ENCODE measurements at regions not wholly inside any gene's neighbourhood (a gene's known extent, or its start where the extent isn't known, plus 50 kb on each side); places are given as distances from the start of the nearest gene placed in this dataset.

GRCh38 chr21:18151046-18151445 is 93.6 kb upstream of the CHODL start:
- no peak for DNase-seq (ENCODE audit: low read depth in 2 of 2)
- H3K4me3 ChIP-seq (replicated peaks in 1 of 2; ENCODE audit: low read depth in 2 of 2, low read length in 2 of 2): no peak overlapping the region
- TF ChIP-seq, protein P1, sequence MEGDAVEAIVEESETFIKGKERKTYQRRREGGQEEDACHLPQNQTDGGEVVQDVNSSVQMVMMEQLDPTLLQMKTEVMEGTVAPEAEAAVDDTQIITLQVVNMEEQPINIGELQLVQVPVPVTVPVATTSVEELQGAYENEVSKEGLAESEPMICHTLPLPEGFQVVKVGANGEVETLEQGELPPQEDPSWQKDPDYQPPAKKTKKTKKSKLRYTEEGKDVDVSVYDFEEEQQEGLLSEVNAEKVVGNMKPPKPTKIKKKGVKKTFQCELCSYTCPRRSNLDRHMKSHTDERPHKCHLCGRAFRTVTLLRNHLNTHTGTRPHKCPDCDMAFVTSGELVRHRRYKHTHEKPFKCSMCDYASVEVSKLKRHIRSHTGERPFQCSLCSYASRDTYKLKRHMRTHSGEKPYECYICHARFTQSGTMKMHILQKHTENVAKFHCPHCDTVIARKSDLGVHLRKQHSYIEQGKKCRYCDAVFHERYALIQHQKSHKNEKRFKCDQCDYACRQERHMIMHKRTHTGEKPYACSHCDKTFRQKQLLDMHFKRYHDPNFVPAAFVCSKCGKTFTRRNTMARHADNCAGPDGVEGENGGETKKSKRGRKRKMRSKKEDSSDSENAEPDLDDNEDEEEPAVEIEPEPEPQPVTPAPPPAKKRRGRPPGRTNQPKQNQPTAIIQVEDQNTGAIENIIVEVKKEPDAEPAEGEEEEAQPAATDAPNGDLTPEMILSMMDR (IDR thresholded peaks at IDR 0.05; ENCODE audit: low read depth, low read length): no peak

DNA sequence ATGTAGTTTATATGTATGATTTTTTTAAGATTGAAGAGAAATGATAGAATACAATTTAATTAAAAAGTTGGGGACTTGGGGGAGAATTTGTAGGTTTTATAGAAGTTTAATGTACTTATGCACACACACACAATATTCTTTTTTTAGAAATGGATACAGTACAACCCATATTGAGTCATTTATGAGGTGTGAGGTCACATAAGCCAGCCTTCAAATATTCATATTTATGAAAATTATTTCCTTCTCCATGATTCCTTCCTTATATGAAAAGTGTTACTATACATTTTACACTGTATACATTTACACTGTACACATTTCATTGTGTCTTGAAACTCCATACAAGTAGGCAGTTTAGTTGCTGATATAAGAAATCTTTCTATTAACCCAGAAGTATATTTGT is 96.2 kb upstream of the CHODL start:
- no peak overlapping the region for H3K4me3 ChIP-seq (replicated peaks in 1 of 2; ENCODE audit: low read depth in 2 of 2, low read length in 2 of 2)
- TF ChIP-seq, protein P1 (IDR thresholded peaks at IDR 0.05; ENCODE audit: low read depth, low read length): no peak
- DNase-seq (ENCODE audit: low read depth in 2 of 2): no peak

DNA sequence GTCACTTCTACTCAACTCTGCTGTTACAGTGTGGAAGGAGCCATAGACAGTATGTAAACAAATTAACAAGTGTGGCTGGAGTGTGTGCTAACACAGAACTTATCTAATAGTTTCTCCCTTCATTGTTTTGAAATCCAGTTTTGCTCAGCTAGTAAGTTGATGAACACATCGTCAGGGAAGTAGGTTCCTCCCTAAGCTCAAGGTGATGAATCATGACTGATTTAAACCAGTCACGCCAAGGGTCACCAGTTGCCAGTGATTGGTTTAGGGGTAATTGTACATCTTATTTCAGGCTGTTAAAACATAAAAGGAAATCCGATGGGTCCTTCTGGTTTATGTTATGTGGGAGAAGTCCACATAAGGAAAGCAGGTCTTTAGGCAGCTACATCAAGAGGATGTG is 97.0 kb upstream of the CHODL start:
- TF ChIP-seq, protein P1 (IDR thresholded peaks at IDR 0.05; ENCODE audit: low read depth, low read length): no peak
- no peak overlapping the region for H3K4me3 ChIP-seq (replicated peaks in 1 of 2; ENCODE audit: low read depth in 2 of 2, low read length in 2 of 2)
- DNase-seq (ENCODE audit: low read depth in 2 of 2): peak in 1 of 2 donors; percentile 5

DNA sequence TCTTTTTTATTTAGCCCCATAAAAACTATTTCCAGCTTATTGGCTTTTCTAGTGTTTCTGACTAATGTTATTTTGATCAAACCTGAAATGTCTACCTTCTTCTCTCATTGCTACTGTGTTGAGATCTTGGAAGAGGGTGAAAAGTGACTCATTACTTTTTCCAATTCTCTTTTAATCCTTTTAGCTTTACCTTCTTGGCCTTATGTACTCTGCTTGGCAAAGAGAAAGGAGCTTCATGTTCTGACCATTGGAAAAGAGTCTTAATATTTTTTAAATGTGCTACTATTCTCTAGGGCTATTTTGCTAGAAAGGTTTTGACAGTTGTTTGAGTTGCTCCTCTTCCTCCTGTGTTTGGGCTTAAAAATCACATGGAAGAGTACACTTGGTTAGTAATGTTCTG is 97.8 kb upstream of the CHODL start:
- no peak overlapping the region for H3K4me3 ChIP-seq (replicated peaks in 1 of 2; ENCODE audit: low read depth in 2 of 2, low read length in 2 of 2)
- no peak for DNase-seq (ENCODE audit: low read depth in 2 of 2)
- TF ChIP-seq, protein P1 (IDR thresholded peaks at IDR 0.05; ENCODE audit: low read depth, low read length): no peak

DNA sequence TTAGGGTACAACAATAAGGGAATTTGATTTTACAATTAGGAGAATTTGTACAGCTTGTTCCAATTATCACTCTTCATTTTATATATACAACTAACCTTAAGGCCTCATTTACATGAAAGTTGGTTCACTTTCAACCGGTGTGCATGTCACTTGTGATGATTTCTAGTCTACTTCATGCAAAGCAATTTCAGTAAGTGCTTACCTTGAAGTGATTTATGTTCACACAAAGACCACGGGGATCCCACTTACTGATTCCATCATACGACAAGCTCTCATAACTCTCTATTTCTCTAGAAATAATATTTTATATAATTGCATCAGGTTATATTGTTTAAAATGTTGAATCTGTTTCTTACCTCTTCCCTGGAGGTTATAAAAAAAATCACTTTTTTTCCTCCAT is 100.3 kb upstream of the CHODL start:
- TF ChIP-seq, protein P1 (IDR thresholded peaks at IDR 0.05; ENCODE audit: low read depth, low read length): no peak
- DNase-seq (ENCODE audit: low read depth in 2 of 2): no peak
- no peak overlapping the region for H3K4me3 ChIP-seq (replicated peaks in 1 of 2; ENCODE audit: low read depth in 2 of 2, low read length in 2 of 2)

DNA sequence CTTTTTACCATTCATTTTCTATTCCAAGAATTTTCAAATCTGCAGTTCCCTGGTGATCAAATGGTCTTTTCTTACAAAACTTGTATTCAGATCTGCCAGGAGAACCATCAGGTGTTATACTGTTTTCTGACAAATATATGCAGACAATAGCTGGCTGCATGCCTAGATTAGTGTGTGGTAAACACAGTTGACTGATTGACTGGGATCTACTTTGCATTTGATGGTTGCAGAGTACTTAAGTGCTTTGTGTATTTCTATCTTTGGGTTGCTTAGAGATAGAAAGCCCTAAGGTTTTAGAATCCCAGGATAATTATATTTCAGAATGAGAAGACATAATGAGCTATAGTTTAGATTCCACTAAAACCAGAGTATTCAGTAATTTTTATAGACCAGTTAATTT is 102.0 kb upstream of the CHODL start:
- TF ChIP-seq, protein P1 (IDR thresholded peaks at IDR 0.05; ENCODE audit: low read depth, low read length): no peak
- no peak overlapping the region for H3K4me3 ChIP-seq (replicated peaks in 1 of 2; ENCODE audit: low read depth in 2 of 2, low read length in 2 of 2)
- DNase-seq (ENCODE audit: low read depth in 2 of 2): no peak

DNA sequence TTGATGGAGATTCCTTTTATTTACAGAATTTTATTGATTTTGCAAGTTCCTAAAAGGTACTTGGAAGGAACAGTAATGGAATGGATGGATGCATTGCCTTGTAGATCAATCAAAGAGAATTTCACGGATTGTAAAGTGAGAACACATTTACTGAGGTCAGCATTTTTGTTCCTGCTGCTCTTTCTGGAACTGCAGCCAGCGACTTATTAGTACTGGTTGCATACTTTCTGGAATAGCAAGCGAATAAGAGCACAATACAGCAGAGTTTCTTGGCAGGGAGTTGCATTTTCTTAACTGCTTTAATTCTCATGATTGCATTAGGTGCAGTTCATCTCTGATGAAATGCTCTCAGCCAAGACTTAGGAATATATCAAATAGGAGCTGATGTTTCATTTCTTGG is 106.1 kb upstream of the CHODL start:
- DNase-seq (ENCODE audit: low read depth in 2 of 2): peak in 1 of 2 donors; percentile 19
- TF ChIP-seq, protein P1 (IDR thresholded peaks at IDR 0.05; ENCODE audit: low read depth, low read length): no peak

More for the DNA sequence above, 106.1 kb upstream of the CHODL start:
- H3K4me3 ChIP-seq (replicated peaks in 1 of 2; ENCODE audit: low read depth in 2 of 2, low read length in 2 of 2): no peak overlapping the region
